ENCODE measurements at regions not wholly inside any gene's neighbourhood (a gene's known extent, or its start where the extent isn't known, plus 50 kb on each side); places are given as distances from the start of the nearest gene placed in this dataset.

DNA sequence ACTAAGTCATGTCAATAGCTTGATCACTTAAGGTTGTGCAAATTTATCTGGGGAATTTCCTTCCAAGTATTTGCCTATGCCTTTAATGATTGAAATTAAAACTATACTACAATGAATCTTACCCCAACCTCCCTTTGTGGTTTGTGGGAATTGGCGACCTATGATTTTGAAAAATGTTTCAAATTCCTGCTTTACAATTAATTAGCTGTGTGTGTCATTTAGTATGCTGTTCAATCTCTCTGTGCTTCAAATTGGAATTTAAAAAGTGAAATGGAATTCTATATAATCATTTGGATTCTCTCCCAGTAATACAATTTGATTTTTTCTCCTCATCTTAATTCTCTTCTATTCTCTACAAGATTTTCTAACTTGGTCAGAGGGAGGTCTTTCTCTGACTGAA lies 2319.5 kb downstream of the ARAP2 start:
- no peak for DNase-seq
- Mint-ChIP-seq H3K9me3 (peaks cover 0 to 3% (median 0%) of the 10 kb centered on the region in 7 donors), H3K4me3 (no peak overlapping the region), H3K27ac (no peak overlapping the region), H3K4me1 (no peaks in the 10 kb centered on the region), H3K27me3 (ENCODE audit: low read depth in 3 of 3) (peaks cover 0 to 1% (median 0%) of the 10 kb centered on the region in 3 donors), H3K36me3 (no peaks in the 10 kb centered on the region)
- Histone ChIP-seq H3K27ac (ENCODE audit: low read depth in 1 of 2, low read length in 2 of 2) (no peak overlapping the region), H3K36me3 (replicated peaks in 1 of 2; ENCODE audit: control insufficient read depth in 1 of 2, insufficient read depth in 2 of 2, low read length in 2 of 2) (no peaks in the 10 kb centered on the region), H2AFZ (ENCODE audit: insufficient read depth, low read depth, low read length, poor library complexity, severe bottlenecking) (no peak overlapping the region), H3K79me2 (ENCODE audit: insufficient read depth, low read length) (no peaks in the 10 kb centered on the region), H3K4me3 (replicated peaks in 1 of 3; ENCODE audit: low read depth in 2 of 3, low read length in 3 of 3) (no peak overlapping the region), H3K9me3 (replicated peaks in 1 of 2; ENCODE audit: control insufficient read depth in 1 of 2, insufficient read depth in 1 of 2, low read length in 2 of 2) (no peaks in the 10 kb centered on the region), H3K9ac (ENCODE audit: insufficient read depth, low read length, poor library complexity, severe bottlenecking) (no peak overlapping the region), H3K27me3 (ENCODE audit: control insufficient read depth in 2 of 2, insufficient read depth in 2 of 2, low read length in 2 of 2) (no peaks in the 10 kb centered on the region), H3K4me2 (replicated peaks; ENCODE audit: extremely low read depth, low read length, poor library complexity, severe bottlenecking) (no peak overlapping the region), H3K4me1 (ENCODE audit: control insufficient read depth in 1 of 2, insufficient read depth in 2 of 2, low read length in 2 of 2) (no peaks in the 10 kb centered on the region), H4K20me1 (ENCODE audit: insufficient read depth, low read length) (no peaks in the 10 kb centered on the region)
- no CpG with 5 or more reads among the region's 1 CpG for WGBS (ENCODE audit: insufficient coverage)
- TF ChIP-seq, protein P1, sequence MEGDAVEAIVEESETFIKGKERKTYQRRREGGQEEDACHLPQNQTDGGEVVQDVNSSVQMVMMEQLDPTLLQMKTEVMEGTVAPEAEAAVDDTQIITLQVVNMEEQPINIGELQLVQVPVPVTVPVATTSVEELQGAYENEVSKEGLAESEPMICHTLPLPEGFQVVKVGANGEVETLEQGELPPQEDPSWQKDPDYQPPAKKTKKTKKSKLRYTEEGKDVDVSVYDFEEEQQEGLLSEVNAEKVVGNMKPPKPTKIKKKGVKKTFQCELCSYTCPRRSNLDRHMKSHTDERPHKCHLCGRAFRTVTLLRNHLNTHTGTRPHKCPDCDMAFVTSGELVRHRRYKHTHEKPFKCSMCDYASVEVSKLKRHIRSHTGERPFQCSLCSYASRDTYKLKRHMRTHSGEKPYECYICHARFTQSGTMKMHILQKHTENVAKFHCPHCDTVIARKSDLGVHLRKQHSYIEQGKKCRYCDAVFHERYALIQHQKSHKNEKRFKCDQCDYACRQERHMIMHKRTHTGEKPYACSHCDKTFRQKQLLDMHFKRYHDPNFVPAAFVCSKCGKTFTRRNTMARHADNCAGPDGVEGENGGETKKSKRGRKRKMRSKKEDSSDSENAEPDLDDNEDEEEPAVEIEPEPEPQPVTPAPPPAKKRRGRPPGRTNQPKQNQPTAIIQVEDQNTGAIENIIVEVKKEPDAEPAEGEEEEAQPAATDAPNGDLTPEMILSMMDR (IDR thresholded peaks at IDR 0.05): no peak
- intact Hi-C loops (cut with micrococcal nuclease): no loop called here

DNA sequence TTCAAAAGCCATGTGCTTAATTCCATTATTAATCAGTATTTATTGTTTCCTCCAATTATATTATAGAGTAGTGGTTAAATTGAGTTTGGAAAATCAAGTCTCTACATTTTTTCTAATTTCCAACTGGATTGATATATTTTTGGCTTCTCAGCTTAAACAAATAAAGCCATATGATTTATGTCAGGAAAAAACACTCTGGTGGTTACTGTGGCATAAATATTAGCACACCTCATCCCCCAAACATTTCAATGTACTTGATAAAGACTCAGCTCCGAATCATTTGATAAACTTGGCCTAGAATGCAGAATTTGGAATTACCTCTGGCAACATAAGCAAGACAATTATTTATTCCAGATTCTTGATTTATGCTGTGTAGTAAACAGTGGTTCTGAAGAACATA lies 2313.8 kb downstream of the ARAP2 start:
- H2AFZ ChIP-seq (ENCODE audit: insufficient read depth, low read depth, low read length, poor library complexity, severe bottlenecking): no peak overlapping the region

More for the DNA sequence above, 2313.8 kb downstream of the ARAP2 start:
- H3K9me3 Mint-ChIP-seq: peaks cover 0 to 3% (median 0%) of the 10 kb centered on the region in 7 donors
- H3K27ac Mint-ChIP-seq: no peak overlapping the region
- Histone ChIP-seq H4K20me1 (ENCODE audit: insufficient read depth, low read length) (no peaks in the 10 kb centered on the region), H3K27me3 (ENCODE audit: control insufficient read depth in 2 of 2, insufficient read depth in 2 of 2, low read length in 2 of 2) (no peaks in the 10 kb centered on the region), H3K27ac (ENCODE audit: low read depth in 1 of 2, low read length in 2 of 2) (no peak overlapping the region), H3K4me2 (replicated peaks; ENCODE audit: extremely low read depth, low read length, poor library complexity, severe bottlenecking) (no peak overlapping the region), H3K9me3 (replicated peaks in 1 of 2; ENCODE audit: control insufficient read depth in 1 of 2, insufficient read depth in 1 of 2, low read length in 2 of 2) (no peaks in the 10 kb centered on the region), H3K79me2 (ENCODE audit: insufficient read depth, low read length) (no peaks in the 10 kb centered on the region), H3K4me3 (replicated peaks in 1 of 3; ENCODE audit: low read depth in 2 of 3, low read length in 3 of 3) (no peak overlapping the region), H3K36me3 (replicated peaks in 1 of 2; ENCODE audit: control insufficient read depth in 1 of 2, insufficient read depth in 2 of 2, low read length in 2 of 2) (no peaks in the 10 kb centered on the region), H3K9ac (ENCODE audit: insufficient read depth, low read length, poor library complexity, severe bottlenecking) (no peak overlapping the region), H3K4me1 (ENCODE audit: control insufficient read depth in 1 of 2, insufficient read depth in 2 of 2, low read length in 2 of 2) (no peaks in the 10 kb centered on the region)
- no CpG with 5 or more reads among the region's 1 CpG for WGBS (ENCODE audit: insufficient coverage)
- TF ChIP-seq, protein P1 (IDR thresholded peaks at IDR 0.05): no peak
- H3K36me3 Mint-ChIP-seq: no peaks in the 10 kb centered on the region
- H3K27me3 Mint-ChIP-seq (ENCODE audit: low read depth in 3 of 3): peaks cover 0 to 2% (median 2%) of the 10 kb centered on the region in 3 donors
- no peak for DNase-seq
- intact Hi-C loops (cut with micrococcal nuclease): no loop called here
- no peak overlapping the region for H3K4me3 Mint-ChIP-seq
- H3K4me1 Mint-ChIP-seq: no peaks in the 10 kb centered on the region
